HG03460 (cell line): ENCODE measurements at regions not wholly inside any gene's neighbourhood (a gene's known extent, or its start where the extent isn't known, plus 50 kb on each side); places are given as distances from the start of the nearest gene placed in this dataset.

Source experiments
- ATAC-seq: cut with Tn5 transposase; IDR thresholded peaks from one replicate; pipeline ENCODE4 v1.9.1; 2021; ENCODE audit not compliant: unreplicated experiment

GRCh38 chr1:195584870-195585624, 1023.2 kb downstream of the KCNT2 start:
- no peak for ATAC-seq

GRCh38 chr1:195580988-195581387, 1027.3 kb downstream of the KCNT2 start:
- no peak for ATAC-seq

GRCh38 chr1:195577748-195578147, 1030.5 kb downstream of the KCNT2 start:
- ATAC-seq, result no peak

- no peak for ATAC-seq
These were observed 1031.6 kb downstream of the KCNT2 start for GRCh38 chr1:195576641-195577040.

DNA sequence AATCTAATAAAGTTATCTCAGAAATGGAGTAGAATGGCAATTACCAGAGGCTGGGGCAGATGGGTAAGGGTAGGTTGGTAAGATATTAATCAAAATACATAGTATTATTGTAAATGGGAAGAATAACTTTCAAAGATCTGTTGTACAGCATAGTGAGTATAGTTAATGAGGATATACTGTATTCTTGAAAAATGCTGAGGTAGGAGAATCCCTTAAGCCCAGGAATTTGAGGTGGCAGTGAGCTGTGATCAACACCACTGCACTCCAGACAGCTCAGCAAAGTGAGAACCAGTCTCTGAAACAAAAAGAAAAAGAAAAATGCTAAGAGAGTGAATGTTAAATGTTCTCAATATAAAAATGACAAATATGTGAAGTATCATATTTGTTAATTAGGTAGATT, 1033.7 kb downstream of the KCNT2 start:
- no peak for ATAC-seq

DNA sequence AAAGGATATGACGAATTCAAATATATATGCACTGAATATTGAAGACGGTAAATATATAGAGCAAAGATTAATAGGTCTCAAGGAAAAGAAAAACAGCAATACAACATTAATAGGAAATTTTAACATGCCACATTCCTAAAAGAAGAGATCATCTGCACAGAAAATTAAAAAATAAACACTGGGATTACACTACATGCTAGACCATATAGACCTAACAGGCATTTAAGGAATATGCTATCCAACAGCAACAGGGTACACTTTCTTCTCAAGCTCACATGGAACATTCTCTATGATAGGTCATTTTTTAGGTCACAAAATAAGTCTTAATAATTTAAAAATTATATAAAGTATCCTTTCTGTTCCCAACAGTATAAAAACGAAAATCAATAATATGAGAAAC, 1038.3 kb downstream of the KCNT2 start:
- no peak for ATAC-seq

DNA sequence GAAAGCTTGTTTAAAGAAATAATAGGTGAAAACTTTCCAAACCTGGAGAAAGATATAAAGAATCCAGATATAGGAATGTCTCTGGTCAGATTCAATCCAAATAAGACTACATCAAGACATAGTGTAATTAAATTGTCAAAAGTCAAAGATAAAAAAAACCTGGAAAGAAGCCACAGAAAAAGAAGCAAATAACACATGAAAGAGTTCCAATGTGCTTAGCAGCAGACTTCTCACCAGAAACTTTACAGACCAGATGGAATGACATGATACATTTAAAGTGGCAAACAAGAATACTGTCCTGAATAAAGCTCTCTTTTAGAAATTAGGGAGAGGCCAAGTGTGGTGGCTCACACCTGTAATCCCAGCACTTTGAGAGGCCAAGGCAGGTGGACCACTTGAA, 1039.9 kb downstream of the KCNT2 start:
- ATAC-seq, result no peak

- ATAC-seq, result no peak
These were observed 1046.2 kb downstream of the KCNT2 start for GRCh38 chr1:195562074-195562473.

- no peak for ATAC-seq
These were observed 1058.0 kb downstream of the KCNT2 start for GRCh38 chr1:195550071-195550862.

GRCh38 chr1:195530961-195531360, 1077.3 kb downstream of the KCNT2 start:
- no peak for ATAC-seq

DNA sequence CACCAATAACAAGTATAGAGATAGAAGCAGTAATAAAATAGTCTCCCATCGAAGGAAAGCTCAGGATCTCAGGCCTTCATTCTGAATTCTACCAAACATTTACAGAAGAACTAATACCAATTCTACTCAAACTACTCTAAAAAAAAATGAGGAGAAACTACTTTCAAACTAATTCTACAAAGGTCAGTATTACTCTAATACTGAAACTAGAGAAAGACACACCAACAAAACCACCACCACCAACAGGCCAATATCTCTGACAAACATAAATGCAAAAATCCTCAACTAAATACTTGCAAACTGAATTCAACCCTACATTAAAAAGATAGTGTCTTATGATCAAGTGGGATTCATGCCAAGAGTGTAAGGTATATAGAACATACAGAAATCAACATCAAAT, 1078.4 kb downstream of the KCNT2 start:
- ATAC-seq, result no peak

DNA sequence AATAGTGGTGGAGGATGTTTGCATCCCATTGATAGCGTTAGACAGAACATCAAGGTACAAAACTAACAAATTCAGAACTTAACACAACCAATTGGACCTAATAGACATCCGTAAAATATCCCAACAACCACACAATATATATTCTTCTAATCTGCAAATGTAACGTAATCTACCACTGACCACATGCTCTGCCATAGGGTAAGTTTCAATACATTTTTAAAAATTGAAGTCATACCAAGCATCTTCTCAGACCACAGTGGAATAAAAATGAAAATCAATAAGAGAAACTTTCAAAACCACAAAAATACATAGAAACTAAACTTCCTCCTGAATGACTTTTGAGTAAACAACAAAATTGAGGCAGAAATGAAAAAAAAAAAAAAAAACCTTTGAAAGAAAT, 1087.5 kb downstream of the KCNT2 start:
- ATAC-seq, result no peak

- ATAC-seq, result no peak
These were observed 1092.2 kb downstream of the KCNT2 start for GRCh38 chr1:195516036-195516435.

GRCh38 chr1:195511501-195511900, 1096.7 kb downstream of the KCNT2 start:
- ATAC-seq, result no peak

- ATAC-seq, result no peak
These were observed 1107.1 kb downstream of the KCNT2 start for GRCh38 chr1:195501118-195501517.

GRCh38 chr1:195495720-195496635, 1112.3 kb downstream of the KCNT2 start:
- ATAC-seq, result no peak

DNA sequence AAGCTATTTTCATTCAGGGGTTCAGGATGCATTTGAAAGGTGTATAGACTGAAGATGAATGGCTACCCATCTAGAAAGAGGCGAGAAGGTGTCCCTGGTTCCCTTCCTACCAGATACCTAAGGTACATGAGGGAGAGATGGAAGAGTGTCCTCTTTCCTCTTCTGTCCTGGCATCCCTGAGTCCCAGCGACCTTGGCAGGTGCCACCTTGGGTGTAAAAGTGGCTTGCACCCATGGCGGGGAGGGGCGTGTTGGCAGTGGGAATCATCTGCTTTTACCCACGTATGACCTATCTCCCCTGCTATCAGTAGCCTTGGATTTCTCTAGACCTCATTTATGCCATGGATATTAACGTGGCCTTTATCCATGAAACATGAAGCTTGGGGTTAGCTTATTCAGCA, 1126.1 kb downstream of the KCNT2 start:
- no peak for ATAC-seq

DNA sequence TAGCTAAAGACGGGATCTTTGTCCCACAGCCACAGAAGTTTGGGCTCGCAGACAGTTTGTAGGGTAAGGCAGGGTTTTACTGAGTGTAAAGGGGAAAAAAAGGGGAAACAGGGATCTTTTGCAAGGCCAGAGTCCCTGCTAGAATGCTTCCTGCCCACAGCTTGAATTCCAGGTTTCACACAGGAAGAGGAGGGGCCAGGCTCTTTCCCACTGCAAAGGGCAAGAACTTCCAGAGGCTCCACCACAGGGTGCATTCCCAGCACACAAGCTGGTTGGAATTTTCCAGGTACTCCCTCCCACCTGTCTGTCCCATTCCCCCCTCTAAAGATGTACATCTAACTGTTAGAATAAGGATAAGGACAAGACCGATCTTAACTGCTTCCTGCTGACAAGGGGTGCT, 1126.9 kb downstream of the KCNT2 start:
- no peak for ATAC-seq

GRCh38 chr1:195475568-195475967, 1132.7 kb downstream of the KCNT2 start:
- ATAC-seq, result no peak

GRCh38 chr1:195472291-195472690, 1135.9 kb downstream of the KCNT2 start:
- no peak for ATAC-seq

- no peak for ATAC-seq
These were observed 1141.6 kb downstream of the KCNT2 start for GRCh38 chr1:195466639-195467038.
